ENCODE measurements at regions not wholly inside any gene's neighbourhood (a gene's known extent, or its start where the extent isn't known, plus 50 kb on each side); places are given as distances from the start of the nearest gene placed in this dataset.

- DNase-seq (ENCODE audit: low spot score), result no peak
Measured at GRCh38 chr2:234812851-234813250, 139.0 kb upstream of the SH3BP4 start.

GRCh38 chr2:234808907-234809306 is 142.9 kb upstream of the SH3BP4 start:
- DNase-seq (ENCODE audit: low spot score), result no peak
- no peak for TF ChIP-seq CTCF (IDR thresholded peaks at IDR 0.05; ENCODE audit: borderline replicate concordance, control extremely low read depth, extremely low read depth, insufficient read depth, missing control alignments)
- in situ Hi-C loops (cut with MboI; ENCODE audit: low sequenced_read_pairs, unreplicated experiment), result no loop called here

More at GRCh38 chr2:234812851-234813250, 139.0 kb upstream of the SH3BP4 start:
- in situ Hi-C loops (cut with MboI; ENCODE audit: low sequenced_read_pairs, unreplicated experiment), result no loop called here
- no peak for TF ChIP-seq CTCF (IDR thresholded peaks at IDR 0.05; ENCODE audit: borderline replicate concordance, control extremely low read depth, extremely low read depth, insufficient read depth, missing control alignments)

GRCh38 chr2:234806818-234807217 is 145.0 kb upstream of the SH3BP4 start:
- no peak for TF ChIP-seq CTCF (IDR thresholded peaks at IDR 0.05; ENCODE audit: borderline replicate concordance, control extremely low read depth, extremely low read depth, insufficient read depth, missing control alignments)
- DNase-seq (ENCODE audit: low spot score), result no peak
- in situ Hi-C loops (cut with MboI; ENCODE audit: low sequenced_read_pairs, unreplicated experiment), result no loop called here

- no peak for TF ChIP-seq CTCF (IDR thresholded peaks at IDR 0.05; ENCODE audit: borderline replicate concordance, control extremely low read depth, extremely low read depth, insufficient read depth, missing control alignments)
- DNase-seq (ENCODE audit: low spot score), result no peak
- in situ Hi-C loops (cut with MboI; ENCODE audit: low sequenced_read_pairs, unreplicated experiment), result no loop called here
Measured at GRCh38 chr2:234805836-234806235, 146.0 kb upstream of the SH3BP4 start.

GRCh38 chr2:234804704-234805103 is 147.1 kb upstream of the SH3BP4 start:
- DNase-seq (ENCODE audit: low spot score), result no peak
- in situ Hi-C loops (cut with MboI; ENCODE audit: low sequenced_read_pairs, unreplicated experiment), result no loop called here
- no peak for TF ChIP-seq CTCF (IDR thresholded peaks at IDR 0.05; ENCODE audit: borderline replicate concordance, control extremely low read depth, extremely low read depth, insufficient read depth, missing control alignments)

GRCh38 chr2:234802845-234803171 is 149.0 kb upstream of the SH3BP4 start:
- TF ChIP-seq CTCF (IDR thresholded peaks at IDR 0.05; ENCODE audit: borderline replicate concordance, control extremely low read depth, extremely low read depth, insufficient read depth, missing control alignments), result no peak
- in situ Hi-C loops (cut with MboI; ENCODE audit: low sequenced_read_pairs, unreplicated experiment), result no loop called here

More at GRCh38 chr2:234802845-234803171, 149.0 kb upstream of the SH3BP4 start:
- DNase-seq (ENCODE audit: low spot score), result no peak

Data from GM13976 (cell line).